ENCODE measurements at regions not wholly inside any gene's neighbourhood (a gene's known extent, or its start where the extent isn't known, plus 50 kb on each side); places are given as distances from the start of the nearest gene placed in this dataset.

GRCh38 chr5:66442951-66443445, 153.2 kb upstream of the MAST4 start:
- no peak for TF ChIP-seq CTCF (conservative IDR thresholded peaks at IDR 0.05; ENCODE audit: low read length)
- no peak for TF ChIP-seq EZH2phosphoT487 (IDR thresholded peaks at IDR 0.05; ENCODE audit: borderline replicate concordance)
